Adrenal gland (tissue), 9 donors: ENCODE measurements at regions not wholly inside any gene's neighbourhood (a gene's known extent, or its start where the extent isn't known, plus 50 kb on each side); places are given as distances from the start of the nearest gene placed in this dataset.
A peak's percentile ranks its signal among the peaks of the same experiment; 100 is the strongest.
"Not testable (repeated sequence)": the region's sequence is repeated elsewhere in the genome, so short reads cannot be mapped to it uniquely, and the experiment has no call there.

Experiments used
- DNase-seq, 7 donors: peaks; one replicate each; pipeline ENCODE4 v3.0.0-alpha.2; 2019 to 2020
- H3K27ac ChIP-seq, 5 donors: fragments of 200-600 bp; sonication (generic) in 4 of 5; 1 replicate in 3 of 5; 2 replicates in 2 of 5; pipeline versions ENCODE4 v1.5.1 to v1.8.0; 2016 to 2020; ENCODE audit warnings: mild to moderate bottlenecking in 1 of 5
- H3K27me3 ChIP-seq: fragments of 200-600 bp; 2 replicates; pipeline ENCODE4 v1.8.0; 2021
- H3K36me3 ChIP-seq, 2 donors: fragments of 200-600 bp; replicated peaks in 1 of 2; 1 replicate in 1 of 2; 2 replicates in 1 of 2; pipeline versions ENCODE4 v1.5.1 to v1.8.0; 2018 to 2022
- H3K4me1 ChIP-seq, 2 donors: fragments of 200-600 bp; replicated peaks in 1 of 2; 1 replicate in 1 of 2; 2 replicates in 1 of 2; pipeline versions ENCODE4 v1.5.1 to v1.8.0; 2018 to 2021
- H3K4me3 ChIP-seq, 4 donors: fragments of 200-600 bp; sonication (generic) in 3 of 4; one replicate each; pipeline ENCODE4 v1.5.1; 2016 to 2018
- H3K9me3 ChIP-seq, 3 donors: fragments of 200-600 bp; sonication (generic) in 1 of 3; replicated peaks in 1 of 3; 1 replicate in 2 of 3; 2 replicates in 1 of 3; pipeline versions ENCODE4 v1.5.1 to v1.8.0; 2016 to 2021
- POLR2A ChIP-seq, 2 donors: fragments of 450-650 bp; IDR thresholded peaks; one replicate each; pipeline ENCODE4 v1.6.1; 2017; ENCODE audit warnings: antibody characterized with exemption in 2 of 2, mild to moderate bottlenecking in 2 of 2, moderate library complexity in 1 of 2
- WGBS, 4 donors: extraction: QIAGEN DNeasy Blood & Tissue Kit in 2 of 4; methylation state at CpG; one replicate each; pipeline versions ENCODE4 v1.1.5 to v1.1.7; 2013 to 2017; 5-methylcytosine and 5-hydroxymethylcytosine counted together
- intact Hi-C, 2 donors: fragments of 100-400 bp; cut with DNase I; formaldehyde crosslinking; loops; one replicate each; pipeline versions ENCODE4 v1.14.1 to v1.15.0; 2022 to 2023
- TF ChIP-seq, protein P1 (sequence below), 6 experiments: fragments of 450-650 bp in 4 of 6; fragments of 200-600 bp in 2 of 6; sonication (generic) in 1 of 6; IDR thresholded peaks; 1 replicate in 5 of 6; 2 replicates in 1 of 6; pipeline versions ENCODE4 v1.5.1 to v1.8.0; 2016 to 2021; ENCODE audit warnings: antibody characterized with exemption in 6 of 6, mild to moderate bottlenecking in 2 of 6, moderate library complexity in 1 of 6
- donor health status: healthy with polysubstance abuse.
- donor health status: Bipolar disorder and iron deficiency.
- donor health status: DM: yes; HTN: yes; CAD: no.
- donor health status: DM: no; HTN: no; CAD: no.
- donor health status: DM: no; HTN: no; CAD: no.

DNA sequence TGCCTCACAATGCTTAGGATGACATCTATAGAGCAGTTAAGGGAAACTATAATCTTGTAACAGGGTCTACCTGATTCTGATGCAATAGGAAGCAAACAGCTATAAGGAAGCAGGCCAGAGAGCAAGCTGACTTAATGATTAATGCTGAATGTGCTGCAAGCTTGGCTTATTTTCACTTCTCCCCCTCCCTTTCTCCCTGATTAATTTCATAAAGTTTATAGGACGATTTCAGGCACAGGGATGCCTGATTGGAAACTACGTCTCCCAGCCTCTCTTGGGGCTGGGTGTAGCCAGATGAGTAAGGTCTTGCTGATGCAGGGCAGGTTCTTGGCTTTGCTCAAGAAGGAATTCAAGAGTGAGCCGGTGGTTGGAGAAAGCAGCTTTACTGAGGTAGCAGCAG is 82.8 kb upstream of the MRI1 start:
- H3K9me3 ChIP-seq: no peaks in the 10 kb centered on the region
- no peaks in the 10 kb centered on the region for H3K4me1 ChIP-seq
- no peak for DNase-seq
- H3K27ac ChIP-seq: no peak overlapping the region
- H3K4me3 ChIP-seq: no peak overlapping the region
- TF ChIP-seq, protein P1, sequence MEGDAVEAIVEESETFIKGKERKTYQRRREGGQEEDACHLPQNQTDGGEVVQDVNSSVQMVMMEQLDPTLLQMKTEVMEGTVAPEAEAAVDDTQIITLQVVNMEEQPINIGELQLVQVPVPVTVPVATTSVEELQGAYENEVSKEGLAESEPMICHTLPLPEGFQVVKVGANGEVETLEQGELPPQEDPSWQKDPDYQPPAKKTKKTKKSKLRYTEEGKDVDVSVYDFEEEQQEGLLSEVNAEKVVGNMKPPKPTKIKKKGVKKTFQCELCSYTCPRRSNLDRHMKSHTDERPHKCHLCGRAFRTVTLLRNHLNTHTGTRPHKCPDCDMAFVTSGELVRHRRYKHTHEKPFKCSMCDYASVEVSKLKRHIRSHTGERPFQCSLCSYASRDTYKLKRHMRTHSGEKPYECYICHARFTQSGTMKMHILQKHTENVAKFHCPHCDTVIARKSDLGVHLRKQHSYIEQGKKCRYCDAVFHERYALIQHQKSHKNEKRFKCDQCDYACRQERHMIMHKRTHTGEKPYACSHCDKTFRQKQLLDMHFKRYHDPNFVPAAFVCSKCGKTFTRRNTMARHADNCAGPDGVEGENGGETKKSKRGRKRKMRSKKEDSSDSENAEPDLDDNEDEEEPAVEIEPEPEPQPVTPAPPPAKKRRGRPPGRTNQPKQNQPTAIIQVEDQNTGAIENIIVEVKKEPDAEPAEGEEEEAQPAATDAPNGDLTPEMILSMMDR (IDR thresholded peaks at IDR 0.05): no peak
- TF ChIP-seq POLR2A (IDR thresholded peaks at IDR 0.05): no peak
- H3K27me3 ChIP-seq: no peaks in the 10 kb centered on the region
- WGBS, 4 donors: 59 to 75% (median 64%) methylated on average over 3 of the region's 3 CpGs
- H3K36me3 ChIP-seq: no peaks in the 10 kb centered on the region
- intact Hi-C loops: no loop called here

GRCh38 chr19:13680708-13681360 is 83.5 kb upstream of the MRI1 start:
- H3K4me3 ChIP-seq, H3K36me3 ChIP-seq, H3K4me1 ChIP-seq, DNase-seq, H3K27me3 ChIP-seq, intact Hi-C loops, H3K27ac ChIP-seq, H3K9me3 ChIP-seq: not testable (repeated sequence)
- WGBS, 4 donors: 86 to 93% (median 89%) methylated on average over 7 of the region's 7 CpGs

DNA sequence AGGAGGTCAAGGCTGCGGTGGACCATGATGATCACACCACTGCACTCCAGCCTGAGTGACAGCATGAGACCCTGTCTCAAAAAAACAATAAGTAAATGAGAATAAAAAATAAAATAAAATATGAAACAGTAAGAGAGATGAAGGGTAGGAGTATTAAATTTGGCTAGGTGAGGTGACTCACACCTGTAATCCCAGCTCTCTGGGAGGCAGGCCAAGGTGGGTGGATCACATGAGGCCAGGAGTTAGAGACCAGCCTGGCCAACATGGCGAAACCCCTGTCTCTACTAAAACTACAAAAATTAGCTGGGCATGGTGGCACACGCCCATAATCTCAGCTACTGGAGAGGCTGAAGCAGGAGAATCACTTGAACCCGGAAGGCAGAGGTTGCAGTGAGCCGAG is 87.4 kb upstream of the MRI1 start:
- H3K4me1 ChIP-seq, H3K9me3 ChIP-seq, intact Hi-C loops, H3K27me3 ChIP-seq, H3K36me3 ChIP-seq, H3K27ac ChIP-seq, H3K4me3 ChIP-seq, DNase-seq: not testable (repeated sequence)
- 79 to 88% (median 86%) methylated on average over 4 to 5 of the region's 5 CpGs for WGBS, 4 donors

DNA sequence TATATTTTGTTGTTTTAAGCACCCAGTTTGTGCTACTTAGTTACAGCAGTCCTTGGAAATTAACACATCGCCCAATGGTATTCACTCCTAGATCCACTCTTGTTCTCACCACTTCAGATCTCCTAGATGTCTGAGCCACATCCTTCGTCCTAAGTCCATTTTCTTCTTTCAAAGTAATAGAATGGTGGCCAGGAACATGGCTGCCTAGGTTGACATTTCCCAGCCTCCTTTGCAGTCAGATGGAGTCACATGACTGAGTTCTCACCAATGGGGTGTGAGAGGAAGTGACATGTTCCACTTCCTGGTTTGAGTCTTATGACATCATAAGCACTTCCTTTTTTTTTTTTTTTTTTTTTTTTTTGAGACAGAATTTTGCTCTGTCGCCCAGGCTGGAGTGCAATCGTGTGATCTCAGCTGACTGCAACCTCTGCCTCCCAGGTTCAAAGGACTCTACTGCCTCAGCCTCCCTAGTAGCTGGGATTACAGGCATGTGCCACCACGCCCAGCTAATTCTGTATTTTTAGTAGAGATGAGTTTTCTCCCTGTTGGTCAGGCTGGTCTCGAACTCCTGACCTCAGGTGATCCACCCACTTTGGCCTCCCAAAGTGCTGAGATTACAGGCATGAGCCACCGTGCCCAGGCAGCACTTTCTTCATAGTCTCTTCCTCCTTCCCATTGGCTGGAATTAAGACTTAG is 91.7 kb upstream of the MRI1 start:
- DNase-seq, H3K4me3 ChIP-seq, intact Hi-C loops, H3K27me3 ChIP-seq, H3K36me3 ChIP-seq, H3K4me1 ChIP-seq, H3K9me3 ChIP-seq, H3K27ac ChIP-seq: not testable (repeated sequence)
- 88 to 92% (median 90%) methylated on average over 7 of the region's 7 CpGs for WGBS, 4 donors

- Histone ChIP-seq H3K9me3 (no peaks in the 10 kb centered on the region), H3K36me3 (no peaks in the 10 kb centered on the region), H3K4me3 (no peak overlapping the region), H3K27me3 (no peaks in the 10 kb centered on the region), H3K4me1 (no peaks in the 10 kb centered on the region), H3K27ac (no peak overlapping the region)
- peak in 1 of 7 donors; percentile 77 for DNase-seq
- intact Hi-C loops: no loop called here
- TF ChIP-seq, protein P1 (IDR thresholded peaks at IDR 0.05): no peak
- no peak for TF ChIP-seq POLR2A (IDR thresholded peaks at IDR 0.05)
- 41 to 49% (median 47%) methylated on average over 4 of the region's 4 CpGs for WGBS, 4 donors
Measured at GRCh38 chr19:13670846-13671245, 93.5 kb upstream of the MRI1 start.
